H9 (cell line): ENCODE measurements at regions not wholly inside any gene's neighbourhood (a gene's known extent, or its start where the extent isn't known, plus 50 kb on each side); places are given as distances from the start of the nearest gene placed in this dataset.

ENCODE experiments used
- DNase-seq: peaks from one replicate; pipeline ENCODE4 v3.0.0-alpha.2; 2017
- H2AFZ ChIP-seq: one replicate; pipeline ENCODE4 v1.6.1; 2013; ENCODE audit warnings: mild to moderate bottlenecking, low read length, control low read depth, moderate library complexity
- H2AK5ac ChIP-seq: 2 replicates; pipeline ENCODE4 v1.6.1; 2013; ENCODE audit warnings: low read length, control low read depth, mixed read lengths; ENCODE audit not compliant: insufficient read length
- H2BK120ac ChIP-seq: one replicate; pipeline ENCODE4 v1.6.1; 2013; ENCODE audit warnings: low read depth, mild to moderate bottlenecking, low read length, control low read depth, inconsistent platforms; ENCODE audit not compliant: poor library complexity, severe bottlenecking
- H2BK12ac ChIP-seq: 2 replicates; pipeline ENCODE4 v1.6.1; 2013; ENCODE audit warnings: low read length, control low read depth, mixed read lengths, low read depth; ENCODE audit not compliant: insufficient read length
- H2BK15ac ChIP-seq: 2 replicates; pipeline ENCODE4 v1.6.1; 2013; ENCODE audit warnings: low read depth, low read length, control low read depth
- H2BK20ac ChIP-seq: one replicate; pipeline ENCODE4 v1.6.1; 2013; ENCODE audit warnings: low read depth, mild to moderate bottlenecking, low read length, control low read depth, inconsistent platforms; ENCODE audit not compliant: poor library complexity, severe bottlenecking
- H2BK5ac ChIP-seq: 2 replicates; pipeline ENCODE4 v1.6.1; 2013; ENCODE audit warnings: low read length, control low read depth, mixed read lengths; ENCODE audit not compliant: insufficient read length
- H3K14ac ChIP-seq: 2 replicates; pipeline ENCODE4 v1.6.1; 2013; ENCODE audit warnings: low read length, control low read depth; ENCODE audit not compliant: insufficient read depth
- H3K18ac ChIP-seq: 2 replicates; pipeline ENCODE4 v1.6.1; 2013; ENCODE audit warnings: low read depth, mild to moderate bottlenecking, mixed read lengths, low read length, control low read depth; ENCODE audit not compliant: insufficient read length
- H3K23ac ChIP-seq: 2 replicates; pipeline ENCODE4 v1.6.1; 2013; ENCODE audit warnings: low read length, control low read depth, mixed read lengths, low read depth; ENCODE audit not compliant: insufficient read length
- H3K23me2 ChIP-seq: 2 replicates; pipeline ENCODE4 v1.6.1; 2013; ENCODE audit warnings: low read depth, mild to moderate bottlenecking, mixed read lengths, low read length, control low read depth; ENCODE audit not compliant: insufficient read length, poor library complexity, severe bottlenecking
- H3K27ac ChIP-seq: 2 replicates; pipeline ENCODE4 v1.5.1; 2013; ENCODE audit warnings: low read length, control low read depth, mixed read lengths, low read depth; ENCODE audit not compliant: insufficient read length
- H3K27me3 ChIP-seq: 2 replicates; pipeline ENCODE4 v1.6.1; 2013; ENCODE audit warnings: low read length, control low read depth, inconsistent platforms; ENCODE audit not compliant: insufficient read depth
- H3K4ac ChIP-seq: 2 replicates; pipeline ENCODE4 v1.6.1; 2013; ENCODE audit warnings: low read depth, mild to moderate bottlenecking, control low read depth, inconsistent platforms, low read length, moderate library complexity
- H3K4me1 ChIP-seq: 2 replicates; pipeline ENCODE4 v1.6.1; 2013; ENCODE audit warnings: low read length, control low read depth, inconsistent platforms; ENCODE audit not compliant: insufficient read depth
- H3K4me2 ChIP-seq: 2 replicates; pipeline ENCODE4 v1.6.1; 2013; ENCODE audit warnings: low read length, control low read depth, mixed read lengths; ENCODE audit not compliant: insufficient read length, insufficient read depth
- H3K56ac ChIP-seq: 2 replicates; pipeline ENCODE4 v1.6.1; 2013; ENCODE audit warnings: low read depth, mild to moderate bottlenecking, mixed read lengths, low read length, control low read depth; ENCODE audit not compliant: insufficient read length
- H3K79me1 ChIP-seq: 2 replicates; pipeline ENCODE4 v1.6.1; 2013; ENCODE audit warnings: low read depth, mild to moderate bottlenecking, moderate library complexity, low read length, control low read depth, inconsistent platforms; ENCODE audit not compliant: insufficient read depth, poor library complexity, severe bottlenecking
- H3K79me2 ChIP-seq: 2 replicates; pipeline ENCODE4 v1.6.1; 2013; ENCODE audit warnings: low read length, control low read depth, inconsistent platforms; ENCODE audit not compliant: insufficient read depth
- H3K9ac ChIP-seq: 2 replicates; pipeline ENCODE4 v1.6.1; 2013; ENCODE audit warnings: low read length, control low read depth, mixed read lengths; ENCODE audit not compliant: insufficient read length; ENCODE audit errors: extremely low read depth
- H3K9me3 ChIP-seq: one replicate; pipeline ENCODE4 v1.6.1; 2013; ENCODE audit warnings: low read depth, low read length, inconsistent platforms; ENCODE audit not compliant: control insufficient read depth
- H3T11ph ChIP-seq: one replicate; pipeline ENCODE4 v1.6.1; 2013; ENCODE audit warnings: mild to moderate bottlenecking, low read length, control low read depth, inconsistent platforms
- H4K20me1 ChIP-seq: one replicate; pipeline ENCODE4 v1.6.1; 2013; ENCODE audit not compliant: control insufficient read depth, insufficient read length, insufficient read depth
- H4K5ac ChIP-seq: 2 replicates; pipeline ENCODE4 v1.6.1; 2013; ENCODE audit warnings: low read depth, mild to moderate bottlenecking, mixed read lengths, low read length, control low read depth; ENCODE audit not compliant: insufficient read length
- H4K8ac ChIP-seq: replicated peaks from 2 replicates; pipeline ENCODE4 v1.6.1; 2013; ENCODE audit warnings: low read length, control low read depth, mixed read lengths, low read depth; ENCODE audit not compliant: insufficient read length
- H4K91ac ChIP-seq: 2 replicates; pipeline ENCODE4 v1.6.1; 2013; ENCODE audit warnings: low read depth, mild to moderate bottlenecking, moderate library complexity, mixed read lengths, low read length, control low read depth; ENCODE audit not compliant: insufficient read length
- H3K27ac Mint-ChIP-seq, 3 experiments: 2 replicates in 2 of 3; 3 replicates in 1 of 3; pipeline ENCODE4 v1.8.0; 2020 to 2021; ENCODE audit warnings: mixed read lengths in 3 of 3, mild to moderate bottlenecking in 1 of 3, moderate library complexity in 1 of 3
- H3K27me3 Mint-ChIP-seq: 2 replicates; pipeline ENCODE4 v1.8.0; 2021; ENCODE audit warnings: low read depth, mild to moderate bottlenecking, moderate library complexity, mixed read lengths
- H3K36me3 Mint-ChIP-seq, 3 experiments: 2 replicates in 2 of 3; 3 replicates in 1 of 3; pipeline ENCODE4 v1.8.0; 2020 to 2021; ENCODE audit warnings: low read depth in 3 of 3, mixed read lengths in 3 of 3; ENCODE audit not compliant: insufficient read depth in 1 of 3
- H3K4me1 Mint-ChIP-seq, 2 experiments: 2 replicates each; pipeline ENCODE4 v1.8.0; 2020; ENCODE audit warnings: mixed read lengths in 2 of 2
- H3K4me3 Mint-ChIP-seq, 2 experiments: 2 replicates in 1 of 2; 3 replicates in 1 of 2; pipeline ENCODE4 v1.8.0; 2020 to 2021; ENCODE audit warnings: mild to moderate bottlenecking in 2 of 2, mixed read lengths in 2 of 2, moderate library complexity in 1 of 2
- H3K9me3 Mint-ChIP-seq, 2 experiments: 2 replicates in 1 of 2; 3 replicates in 1 of 2; pipeline ENCODE4 v1.8.0; 2020; ENCODE audit warnings: mild to moderate bottlenecking in 2 of 2, mixed read lengths in 2 of 2, moderate library complexity in 1 of 2
- CTCF ChIP-seq: fragments of 200-600 bp; sonication (generic); conservative IDR thresholded peaks from 3 replicates; pipeline ENCODE4 v1.8.0; 2021; ENCODE audit warnings: antibody characterized with exemption, mild to moderate bottlenecking
- WGBS: extraction: QIAGEN DNeasy Blood & Tissue Kit; methylation state at CpG from one replicate; pipeline ENCODE4 v1.1.7; 2013; ENCODE audit warnings: missing lambda C conversion rate, low lambda C conversion rate, mixed read lengths; ENCODE audit not compliant: insufficient read length; ENCODE audit errors: extremely low coverage; 5-methylcytosine and 5-hydroxymethylcytosine counted together

GRCh38 chr10:25756784-25757183, 177.2 kb upstream of the MYO3A start:
- peaks cover 0 to 7% (median 2%) of the 10 kb centered on the region in 3 experiments; a peak in 5 of 7 replicates for H3K36me3 Mint-ChIP-seq

More at GRCh38 chr10:25756784-25757183, 177.2 kb upstream of the MYO3A start:
- no peaks in the 10 kb centered on the region for H3K4me1 ChIP-seq
- no peak overlapping the region for H3K4me3 Mint-ChIP-seq
- H4K20me1 ChIP-seq: no peaks in the 10 kb centered on the region
- H3K27me3 ChIP-seq: no peaks in the 10 kb centered on the region
- no peak overlapping the region for H2BK120ac ChIP-seq
- H4K8ac ChIP-seq: no peak overlapping the region
- no peak for TF ChIP-seq CTCF
- H3K23me2 ChIP-seq: no peaks in the 10 kb centered on the region
- H3K9me3 Mint-ChIP-seq: 0 out of 5 replicates have a peak, but pooled peaks cover 0 to 4% of the 10 kb centered on the region in 2 experiments
- H2BK15ac ChIP-seq: no peak overlapping the region
- H4K5ac ChIP-seq: no peak overlapping the region
- no peak overlapping the region for H3K27ac Mint-ChIP-seq
- H2BK5ac ChIP-seq: no peak overlapping the region
- DNase-seq: no peak
- no peak overlapping the region for H4K91ac ChIP-seq
- H3K27me3 Mint-ChIP-seq: no peaks in the 10 kb centered on the region
- H3K4me1 Mint-ChIP-seq: peaks cover 15 to 23% of the 10 kb centered on the region in 2 experiments
- H3K79me1 ChIP-seq: no peaks in the 10 kb centered on the region
- H2AK5ac ChIP-seq: no peak overlapping the region
- no peak overlapping the region for H3K56ac ChIP-seq
- H3K18ac ChIP-seq: no peak overlapping the region
- no peak overlapping the region for H3K4ac ChIP-seq
- no peak overlapping the region for H3K4me2 ChIP-seq
- no peak overlapping the region for H3T11ph ChIP-seq
- H3K14ac ChIP-seq: no peak overlapping the region
- no peak overlapping the region for H3K27ac ChIP-seq
- H3K9me3 ChIP-seq: no peaks in the 10 kb centered on the region
- no peak overlapping the region for H2BK20ac ChIP-seq
- no peak overlapping the region for H2AFZ ChIP-seq
- no CpG with 5 or more reads among the region's 24 CpGs for WGBS
- H3K79me2 ChIP-seq: no peaks in the 10 kb centered on the region
- no peak overlapping the region for H3K23ac ChIP-seq
- no peak overlapping the region for H3K9ac ChIP-seq
- H2BK12ac ChIP-seq: no peak overlapping the region
